ENCODE measurements at regions not wholly inside any gene's neighbourhood (a gene's known extent, or its start where the extent isn't known, plus 50 kb on each side); places are given as distances from the start of the nearest gene placed in this dataset.

GRCh38 chr5:124140060-124140459 is 606.4 kb downstream of the ZNF608 start:
- TF ChIP-seq CTCF (IDR thresholded peaks at IDR 0.05) (no peak), POLR2A (IDR thresholded peaks at IDR 0.05) (no peak)
